ENCODE measurements at regions not wholly inside any gene's neighbourhood (a gene's known extent, or its start where the extent isn't known, plus 50 kb on each side); places are given as distances from the start of the nearest gene placed in this dataset.

- TF ChIP-seq FOXA1 (IDR thresholded peaks at IDR 0.05; ENCODE audit: borderline replicate concordance), result no peak
- no peak for TF ChIP-seq CTCF (IDR thresholded peaks at IDR 0.05 in 2 of 3, conservative IDR thresholded peaks at IDR 0.05 in 1 of 3; ENCODE audit: insufficient read depth in 2 of 3, low read depth in 1 of 3, low read length in 3 of 3)
- no peak for TF ChIP-seq POLR2AphosphoS2 (IDR thresholded peaks at IDR 0.05; ENCODE audit: low read length)
- no peak for TF ChIP-seq ZNF24 (IDR thresholded peaks at IDR 0.05)
- no peak for TF ChIP-seq HDAC2 (IDR thresholded peaks at IDR 0.05)
- TF ChIP-seq RERE (CRISPR knock-in tag; IDR thresholded peaks at IDR 0.05; ENCODE audit: borderline replicate concordance), result no peak
These were observed 383.9 kb downstream of the KIF16B start for GRCh38 chr20:16189371-16189770.

All from K562 (cell line).